HEK293T (cell line): ENCODE measurements at regions not wholly inside any gene's neighbourhood (a gene's known extent, or its start where the extent isn't known, plus 50 kb on each side); places are given as distances from the start of the nearest gene placed in this dataset.

ENCODE experiments used
- CTCF ChIA-PET: fragments of 350-600 bp; formaldehyde crosslinking; extraction: SDS; loops from one replicate; lab custom pipeline; 2021; ENCODE audit warnings: antibody characterized with exemption, inconsistent platforms; lab: Yijun Ruan, JAX
- POLR2A ChIA-PET: fragments of 350-600 bp; formaldehyde crosslinking; extraction: SDS; loops from one replicate; lab custom pipeline; 2020; ENCODE audit warnings: antibody characterized with exemption, inconsistent platforms; lab: Yijun Ruan, JAX
- DNase-seq: peaks from one replicate; pipeline ENCODE4 v3.0.0; 2012; ENCODE audit warnings: mixed read lengths; ENCODE audit errors: extremely low spot score
- ARNT ChIP-seq: fragments of 450-650 bp; IDR thresholded peaks from 2 replicates; pipeline ENCODE4 v1.6.1; 2017; ENCODE audit warnings: mild to moderate bottlenecking
- BHLHE40 ChIP-seq: fragments of 450-650 bp; IDR thresholded peaks from 2 replicates; pipeline ENCODE4 v1.6.1; 2016; ENCODE audit warnings: mild to moderate bottlenecking, moderate library complexity, borderline replicate concordance
- CTBP1 ChIP-seq: fragments of 450-650 bp; IDR thresholded peaks from 2 replicates; pipeline ENCODE4 v1.6.1; 2016; ENCODE audit warnings: borderline replicate concordance
- ELF4 ChIP-seq: fragments of 450-650 bp; IDR thresholded peaks from 2 replicates; pipeline ENCODE4 v1.6.1; 2017; ENCODE audit warnings: antibody characterized with exemption
- FOXA1 ChIP-seq: fragments of 450-650 bp; IDR thresholded peaks from 2 replicates; pipeline ENCODE4 v1.6.1; 2016; ENCODE audit warnings: mild to moderate bottlenecking
- FOXK2 ChIP-seq: fragments of 450-650 bp; IDR thresholded peaks from 2 replicates; pipeline ENCODE4 v1.6.1; 2016; ENCODE audit warnings: mild to moderate bottlenecking
- FOXM1 ChIP-seq: fragments of 450-650 bp; IDR thresholded peaks from 2 replicates; pipeline ENCODE4 v1.6.1; 2017; ENCODE audit warnings: mild to moderate bottlenecking, borderline replicate concordance
- HDGF ChIP-seq: fragments of 450-650 bp; IDR thresholded peaks from 2 replicates; pipeline ENCODE4 v1.6.1; 2017; ENCODE audit warnings: antibody characterized with exemption, borderline replicate concordance
- L3MBTL2 ChIP-seq: fragments of 450-650 bp; conservative IDR thresholded peaks from 2 replicates; pipeline ENCODE4 v1.6.1; 2016; ENCODE audit warnings: mild to moderate bottlenecking
- LEF1 ChIP-seq: fragments of 450-650 bp; IDR thresholded peaks from 2 replicates; pipeline ENCODE4 v1.6.1; 2017; ENCODE audit warnings: mild to moderate bottlenecking, borderline replicate concordance
- NFRKB ChIP-seq: fragments of 450-650 bp; IDR thresholded peaks from 2 replicates; pipeline ENCODE4 v1.6.1; 2016; ENCODE audit warnings: mild to moderate bottlenecking, moderate library complexity
- PKNOX1 ChIP-seq: fragments of 450-650 bp; IDR thresholded peaks from 2 replicates; pipeline ENCODE4 v1.6.1; 2016
- SP1 ChIP-seq: fragments of 450-650 bp; IDR thresholded peaks from 2 replicates; pipeline ENCODE4 v1.6.1; 2017
- SUZ12 ChIP-seq: fragments of 450-650 bp; IDR thresholded peaks from 2 replicates; pipeline ENCODE4 v1.6.1; 2016; ENCODE audit warnings: mild to moderate bottlenecking
- TARDBP ChIP-seq: fragments of 450-650 bp; IDR thresholded peaks from 2 replicates; pipeline ENCODE4 v1.6.1; 2016
- ZNF384 ChIP-seq: fragments of 450-650 bp; IDR thresholded peaks from 2 replicates; pipeline ENCODE4 v1.6.1; 2016

- ChIA-PET POLR2A (interaction anchor here (1.1 kb wide), 1 partner anchor 12 kb away, joined by 3 read pairs; no protein-coding TSS in a partner anchor), CTCF (no interaction called here)
- no peak for DNase-seq
- TF ChIP-seq PKNOX1 (no peak), BHLHE40 (no peak), LEF1 (no peak), NFRKB (no peak), FOXK2 (no peak), ARNT (no peak), FOXA1 (no peak), TARDBP (no peak), ELF4 (no peak), CTBP1 (no peak), HDGF (no peak), SP1 (no peak), FOXM1 (no peak), SUZ12 (no peak), ZNF384 (no peak)
These were observed 186.8 kb upstream of the NEBL start for GRCh38 chr10:21083861-21084260.

- ChIA-PET POLR2A (no interaction called here), CTCF (no interaction called here)
These were observed 185.1 kb upstream of the NEBL start for GRCh38 chr10:21082206-21082605.

GRCh38 chr10:21080261-21080660, 183.2 kb upstream of the NEBL start:
- TF ChIP-seq ZNF384: no peak
- TF ChIP-seq LEF1: no peak
- no peak for TF ChIP-seq ARNT
- TF ChIP-seq TARDBP: no peak
- TF ChIP-seq CTBP1: no peak
- TF ChIP-seq SP1: no peak
- TF ChIP-seq FOXK2: no peak
- no peak for DNase-seq
- CTCF ChIA-PET: interaction anchor here (0.6 kb wide), 1 partner anchor 110 kb away, joined by 3 read pairs; no protein-coding TSS in a partner anchor
- POLR2A ChIA-PET: no interaction called here

More at GRCh38 chr10:21082206-21082605, 185.1 kb upstream of the NEBL start:
- TF ChIP-seq PKNOX1 (no peak), FOXA1 (no peak), ELF4 (no peak)
- no peak for DNase-seq

GRCh38 chr10:21079330-21079658, 182.2 kb upstream of the NEBL start:
- no peak for DNase-seq
- TF ChIP-seq BHLHE40 (no peak), FOXK2 (no peak), FOXA1 (no peak), ARNT (no peak), LEF1 (no peak), ZNF384 (no peak)
- ChIA-PET POLR2A (no interaction called here), CTCF (interaction anchor here (0.6 to 1.6 kb wide), 6 partner anchors 9 to 198 kb away, joined by 3 to 6 read pairs (median 3); no protein-coding TSS in a partner anchor)

GRCh38 chr10:21078410-21079329, 181.6 kb upstream of the NEBL start:
- DNase-seq: peak; percentile 72
- TF ChIP-seq BHLHE40 (no peak), L3MBTL2 (peak; percentile 65)
- POLR2A ChIA-PET: no interaction called here
- CTCF ChIA-PET: interaction anchor here (0.6 to 1.6 kb wide), 5 partner anchors 8 to 194 kb away, joined by 3 to 6 read pairs (median 3); no protein-coding TSS in a partner anchor

GRCh38 chr10:21077681-21078080, 180.6 kb upstream of the NEBL start:
- CTCF ChIA-PET: interaction anchor here (0.6 to 1.6 kb wide), 3 partner anchors 90 to 195 kb away, joined by 3 to 4 read pairs (median 3); no protein-coding TSS in a partner anchor
- POLR2A ChIA-PET: no interaction called here
- no peak for TF ChIP-seq BHLHE40
- TF ChIP-seq CTBP1: no peak
- TF ChIP-seq FOXK2: no peak
- TF ChIP-seq FOXA1: no peak
- no peak for TF ChIP-seq ARNT
- no peak for TF ChIP-seq ELF4
- DNase-seq: no peak

GRCh38 chr10:21076381-21076780, 179.3 kb upstream of the NEBL start:
- CTCF ChIA-PET: no interaction called here
- POLR2A ChIA-PET: no interaction called here
- TF ChIP-seq ARNT: no peak
- no peak for TF ChIP-seq ZNF384
- TF ChIP-seq TARDBP: no peak
- no peak for TF ChIP-seq HDGF
- TF ChIP-seq FOXA1: no peak
- TF ChIP-seq BHLHE40: no peak
- no peak for TF ChIP-seq SP1
- TF ChIP-seq CTBP1: no peak
- TF ChIP-seq PKNOX1: no peak
- TF ChIP-seq FOXM1: no peak
- TF ChIP-seq NFRKB: no peak
- TF ChIP-seq L3MBTL2: no peak
- TF ChIP-seq FOXK2: no peak
- no peak for TF ChIP-seq LEF1
- no peak for TF ChIP-seq SUZ12
- TF ChIP-seq ELF4: no peak
- DNase-seq: no peak
